Prostate gland (tissue), 2 donors: ENCODE measurements at regions not wholly inside any gene's neighbourhood (a gene's known extent, or its start where the extent isn't known, plus 50 kb on each side); places are given as distances from the start of the nearest gene placed in this dataset.

Experiments
- CTCF ChIP-seq, 4 experiments: fragments of 200-600 bp in 2 of 4; fragments of 450-650 bp in 2 of 4; sonication (generic) in 2 of 4; IDR thresholded peaks; 1 replicate in 3 of 4; 2 replicates in 1 of 4; pipeline ENCODE4 v1.5.1; 2016 to 2019; ENCODE audit warnings: antibody characterized with exemption in 4 of 4, mild to moderate bottlenecking in 2 of 4, moderate library complexity in 2 of 4
- POLR2A ChIP-seq: fragments of 450-650 bp; IDR thresholded peaks from one replicate; pipeline ENCODE4 v1.6.1; 2016; ENCODE audit warnings: antibody characterized with exemption, mild to moderate bottlenecking

GRCh38 chr1:208767816-208768215 is 523.6 kb upstream of the PLXNA2 start:
- TF ChIP-seq CTCF (IDR thresholded peaks at IDR 0.05) (no peak), POLR2A (no peak)
